ENCODE measurements at regions not wholly inside any gene's neighbourhood (a gene's known extent, or its start where the extent isn't known, plus 50 kb on each side); places are given as distances from the start of the nearest gene placed in this dataset.

- TF ChIP-seq CTCF (IDR thresholded peaks at IDR 0.05 in 4 of 5, conservative IDR thresholded peaks at IDR 0.05 in 1 of 5), result no peak
- TF ChIP-seq POLR2A (IDR thresholded peaks at IDR 0.05), result no peak
Observed at GRCh38 chr17:53454337-53454736, 368.4 kb upstream of the KIF2B start.
